H54 (cell line): ENCODE measurements at regions not wholly inside any gene's neighbourhood (a gene's known extent, or its start where the extent isn't known, plus 50 kb on each side); places are given as distances from the start of the nearest gene placed in this dataset.
A peak's percentile ranks its signal among the peaks of the same experiment; 100 is the strongest.

ENCODE experiments used
- DNase-seq: peaks from one replicate; pipeline ENCODE4 v3.0.0; 2011; ENCODE audit warnings: low spot score, mixed read lengths; ENCODE audit not compliant: insufficient read length
- FAIRE-seq: peaks from 3 replicates; lab custom pipeline; 2011; peaks lifted over from hg19 to GRCh38; lab: Jason Lieb, UNC
- POLR2A ChIP-seq: IDR thresholded peaks from 2 replicates; pipeline ENCODE4 v1.6.1; 2011; ENCODE audit warnings: low read depth, mild to moderate bottlenecking, low read length

DNA sequence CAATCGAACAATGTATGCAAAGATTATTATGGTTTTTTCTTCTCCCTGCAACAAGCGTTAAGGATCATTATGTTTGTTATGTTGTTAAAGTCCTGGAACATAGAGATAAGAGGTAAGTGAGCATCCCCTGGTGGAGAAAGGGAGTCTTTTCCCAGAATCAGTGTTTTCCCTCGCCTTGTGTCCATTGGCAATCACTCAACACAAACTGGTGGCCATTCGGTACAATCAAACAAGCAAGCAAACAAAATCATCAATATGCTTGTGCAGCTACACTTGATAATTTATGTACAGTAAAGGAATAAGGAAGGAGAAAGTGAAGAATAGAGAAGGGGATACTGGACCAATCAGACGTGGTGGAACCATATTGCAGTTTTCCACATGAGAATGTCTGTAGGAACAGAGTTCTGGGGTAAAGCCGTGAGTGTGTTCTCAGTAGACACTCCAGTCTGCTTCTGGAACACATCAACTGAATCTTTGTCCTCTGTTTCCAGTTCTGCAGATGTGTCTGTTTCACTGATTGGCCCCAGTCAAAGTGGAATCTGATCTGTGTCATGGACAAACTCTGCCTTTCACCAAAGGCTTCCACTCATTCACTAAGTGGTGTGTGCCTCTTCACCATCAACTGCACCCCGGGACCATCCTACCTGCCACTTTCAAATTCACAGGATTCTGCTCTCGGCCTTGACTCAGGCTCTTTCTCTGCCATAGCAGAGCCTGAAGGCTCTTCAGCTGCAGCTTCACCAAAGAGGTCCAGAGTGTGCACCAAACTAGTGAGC is 169.5 kb downstream of the AHSP start:
- TF ChIP-seq POLR2A: no peak
- DNase-seq (peak; percentile 25), FAIRE-seq (peak; percentile 30)

DNA sequence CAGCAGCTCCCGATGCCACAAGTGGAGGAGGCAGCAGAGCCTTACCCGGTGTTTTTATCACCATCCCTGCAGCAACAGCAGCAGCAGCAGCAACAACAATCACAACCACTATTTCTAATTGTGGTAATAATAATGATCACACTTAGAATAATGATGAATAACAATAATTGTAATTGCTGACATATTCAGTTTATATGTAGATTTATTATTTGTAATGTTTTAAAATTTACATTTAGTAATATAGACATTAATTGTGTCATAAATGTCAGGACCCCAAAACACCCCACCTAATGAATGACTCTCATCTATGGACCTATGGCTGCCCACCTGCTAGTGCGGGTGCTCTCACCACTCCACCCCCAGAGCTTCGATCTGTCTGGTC is 170.0 kb downstream of the AHSP start:
- FAIRE-seq (no peak), DNase-seq (no peak)
- TF ChIP-seq POLR2A: no peak

DNA sequence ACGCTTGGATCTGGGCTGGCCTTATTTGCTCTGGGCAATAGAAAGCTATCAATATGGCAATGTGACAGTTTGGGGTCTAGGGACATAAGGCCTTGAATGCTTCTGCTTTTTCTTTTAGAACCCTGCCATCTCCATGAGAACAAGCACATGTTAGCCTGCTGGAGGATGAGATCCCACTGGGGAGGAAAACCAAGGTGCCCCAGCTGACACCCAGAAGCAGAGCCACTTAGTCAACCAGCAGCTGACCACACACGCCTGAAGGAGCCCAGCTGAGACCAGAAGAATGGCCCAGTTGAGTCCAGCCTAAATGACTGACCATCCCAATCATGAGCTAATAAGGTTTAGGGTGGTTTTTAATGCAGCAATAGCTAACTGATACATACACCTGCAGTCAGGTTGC is 171.2 kb downstream of the AHSP start:
- DNase-seq (no peak), FAIRE-seq (no peak)
- TF ChIP-seq POLR2A: no peak

DNA sequence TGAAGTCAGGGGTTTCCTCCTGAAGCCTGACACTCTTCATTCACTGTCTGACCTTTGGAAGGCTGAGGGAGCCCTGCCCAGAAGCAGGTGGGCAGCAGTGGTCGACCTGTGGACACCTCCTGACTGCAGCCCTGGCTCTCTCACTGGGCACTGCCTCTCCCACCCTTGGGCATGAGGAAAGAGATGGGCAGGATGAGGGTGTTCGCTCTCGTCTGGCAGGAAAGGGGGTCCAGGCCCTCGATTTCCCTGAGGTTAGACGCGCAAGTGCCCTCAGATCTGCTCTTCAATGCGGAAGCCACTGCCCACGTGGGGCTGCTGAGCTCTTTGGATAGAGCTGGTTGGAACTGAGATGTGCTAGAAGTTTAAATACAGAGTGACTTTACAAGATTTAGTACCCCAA is 171.9 kb downstream of the AHSP start:
- FAIRE-seq (no peak), DNase-seq (no peak)
- no peak for TF ChIP-seq POLR2A

DNA sequence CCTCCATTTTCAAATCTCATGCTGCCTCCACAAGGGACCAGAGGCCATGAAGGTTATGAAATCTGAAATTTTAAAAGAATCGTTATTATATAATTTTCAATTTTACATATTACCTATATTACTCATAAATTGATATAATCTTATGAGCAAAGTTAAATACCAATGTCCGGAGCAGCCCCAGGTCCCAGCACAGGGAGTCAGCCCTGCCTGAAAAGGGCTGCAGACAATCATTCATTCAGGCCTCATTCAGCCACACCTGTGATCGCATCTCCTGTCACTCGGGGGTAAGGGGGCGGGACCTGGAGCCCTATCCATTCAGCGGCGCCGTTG is 172.5 kb downstream of the AHSP start:
- no peak for DNase-seq
- no peak for FAIRE-seq
- TF ChIP-seq POLR2A: no peak

DNA sequence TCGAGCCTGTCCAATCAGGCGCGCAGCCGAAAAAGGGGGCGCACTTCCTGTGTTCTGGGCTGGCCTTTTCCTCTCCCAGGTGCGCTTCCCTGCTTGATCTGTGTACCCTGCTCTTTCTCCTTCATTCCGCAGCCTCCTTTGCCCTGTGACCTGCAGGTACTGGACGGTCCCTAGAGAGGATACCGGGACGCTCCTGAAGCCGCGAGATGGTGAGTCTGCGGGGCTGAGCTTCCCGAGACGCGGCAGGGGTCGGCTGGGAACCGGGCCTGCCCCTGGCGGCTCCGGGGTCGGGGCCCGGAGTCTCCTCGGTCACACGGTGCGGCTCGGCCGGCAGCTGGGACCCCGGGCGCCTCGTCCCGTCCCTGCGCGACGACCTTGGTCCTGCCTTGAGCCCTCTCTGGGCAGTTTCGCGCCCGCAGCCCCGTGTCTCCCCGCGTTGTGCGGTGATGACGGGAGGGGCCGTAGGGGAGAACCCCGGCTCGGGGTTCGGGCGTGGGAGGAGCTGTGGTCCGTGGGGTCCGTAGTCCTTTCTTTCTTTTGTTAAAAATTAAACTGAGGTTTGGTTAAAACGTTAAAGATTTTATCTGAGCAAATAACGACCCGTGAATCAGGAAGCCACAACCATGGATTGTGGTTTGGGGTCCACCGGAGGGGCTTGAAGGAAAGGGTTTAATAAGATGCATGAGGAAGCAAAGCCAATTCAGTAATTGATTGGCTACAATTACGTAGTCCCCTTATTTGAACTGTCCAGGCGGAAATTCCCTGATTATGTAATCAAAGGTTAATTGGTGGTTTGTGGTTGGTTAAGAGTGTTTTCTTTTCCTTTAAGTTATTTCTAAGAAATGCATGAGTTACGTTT is 172.8 kb upstream of the ZNF267 start:
- no peak for TF ChIP-seq POLR2A
- peak; percentile 41 for FAIRE-seq

DNA sequence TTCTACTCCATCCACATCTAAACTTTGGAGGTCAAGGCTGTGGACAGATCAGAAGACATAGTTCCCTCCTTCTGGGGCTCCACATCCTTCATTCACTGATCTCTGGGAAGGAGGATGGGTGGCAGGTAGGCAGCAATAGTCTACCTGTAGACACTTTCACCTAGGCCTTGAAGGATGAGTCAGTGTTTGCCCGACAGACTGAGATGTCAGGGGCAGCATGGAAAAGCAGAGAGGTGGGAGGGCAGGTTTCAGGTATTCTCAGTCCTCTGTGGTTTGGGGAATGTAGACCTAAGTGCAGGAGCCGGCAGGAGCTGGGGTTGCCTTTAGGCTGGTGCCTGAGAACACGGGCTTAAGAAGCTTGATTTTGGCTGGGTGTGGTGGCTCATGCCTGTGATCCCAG is 171.9 kb upstream of the ZNF267 start:
- DNase-seq (no peak), FAIRE-seq (no peak)

More for the DNA sequence above, 172.8 kb upstream of the ZNF267 start:
- peak; percentile 53 for DNase-seq

DNA sequence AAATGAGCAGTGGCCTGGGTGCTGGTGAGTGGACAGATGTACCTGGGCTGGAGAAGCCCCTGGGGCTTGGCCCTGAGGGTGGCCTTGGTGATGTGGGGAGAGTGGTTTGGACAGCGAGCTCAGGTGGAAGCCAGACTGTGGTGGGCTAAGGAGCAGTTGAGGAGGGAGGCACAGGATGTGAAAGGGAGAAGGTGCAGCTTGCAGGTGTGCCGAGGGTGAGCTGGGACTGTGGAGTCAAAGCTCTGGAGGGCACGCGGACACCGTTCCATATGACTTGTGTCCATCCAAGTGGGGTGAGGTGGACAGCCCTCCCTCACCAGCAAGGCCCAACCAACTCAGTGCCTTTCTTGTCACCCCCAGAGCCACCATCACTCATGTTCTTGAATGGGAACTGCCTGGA is 170.8 kb upstream of the ZNF267 start:
- DNase-seq (no peak), FAIRE-seq (no peak)
- no peak for TF ChIP-seq POLR2A

More for the DNA sequence above, 171.9 kb upstream of the ZNF267 start:
- TF ChIP-seq POLR2A: no peak

DNA sequence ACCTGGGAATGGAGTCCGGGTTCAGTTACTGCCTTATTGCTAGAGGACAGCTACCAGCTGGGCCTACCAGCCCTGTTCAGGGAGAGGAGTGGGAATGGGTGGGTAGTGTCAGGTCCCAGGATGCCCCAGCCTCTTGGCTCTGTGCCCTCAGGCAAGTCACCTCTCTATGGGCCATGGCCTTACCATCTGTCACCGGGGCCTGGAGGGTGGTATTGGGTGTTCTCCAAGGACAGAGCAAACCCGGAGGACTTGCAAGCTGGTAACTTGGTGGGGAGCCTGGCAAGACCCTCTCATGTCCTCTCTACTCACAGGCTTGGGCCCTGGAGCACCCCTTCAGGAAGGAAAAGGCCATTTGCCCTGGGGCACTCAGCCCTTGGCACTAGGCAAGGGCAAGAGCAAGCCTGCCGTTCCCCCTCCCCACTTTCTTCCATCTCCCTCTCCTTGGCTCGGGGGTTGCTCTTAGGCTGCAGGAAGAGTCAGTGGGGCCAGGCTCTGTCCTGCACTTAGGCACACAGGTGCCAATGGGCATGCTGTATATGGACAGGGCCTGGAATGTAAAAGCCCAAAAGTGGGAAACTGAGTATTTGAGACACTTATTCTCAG is 170.0 kb upstream of the ZNF267 start:
- TF ChIP-seq POLR2A: no peak
- no peak for FAIRE-seq
- DNase-seq: no peak

DNA sequence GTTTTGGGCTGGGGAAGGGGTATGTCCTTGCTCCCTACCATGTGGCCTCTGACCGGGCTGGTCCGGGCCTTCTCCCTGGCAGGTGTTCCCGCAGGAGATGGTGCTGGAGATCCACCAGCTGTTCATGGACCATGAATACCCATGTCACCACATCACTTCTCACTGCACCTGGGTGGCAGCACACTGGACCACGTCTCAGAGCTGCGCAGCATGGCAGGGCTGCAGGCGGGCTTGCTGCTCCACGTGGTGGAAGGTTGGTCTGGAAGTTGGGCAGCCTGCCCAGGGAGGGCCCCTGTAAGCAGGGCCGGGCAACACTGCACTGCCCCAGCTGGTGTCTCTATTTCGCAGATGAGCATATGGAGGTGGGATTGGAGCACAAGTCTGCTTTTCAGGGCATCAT is 169.5 kb upstream of the ZNF267 start:
- FAIRE-seq: no peak
- TF ChIP-seq POLR2A: no peak

DNA sequence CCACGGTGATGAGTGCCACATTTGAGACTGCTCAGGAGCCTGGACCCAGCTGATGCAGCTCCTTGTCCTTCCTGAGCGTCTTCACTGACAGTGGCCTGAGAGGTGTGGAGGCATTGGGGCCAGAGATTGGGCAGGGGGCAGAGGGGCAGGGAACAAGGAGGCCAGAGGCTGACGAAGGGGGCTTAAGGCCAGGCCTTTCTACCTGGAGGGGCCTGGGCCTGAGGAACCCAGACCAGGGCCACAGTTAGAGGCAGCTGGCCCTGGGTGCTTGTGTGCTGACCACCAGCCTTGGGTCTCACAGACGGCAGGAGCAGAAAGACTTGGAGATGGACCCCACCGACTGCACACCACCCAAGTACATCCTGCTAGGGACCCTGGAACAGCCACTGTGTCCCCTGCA is 168.2 kb upstream of the ZNF267 start:
- DNase-seq: no peak
- no peak for FAIRE-seq
- no peak for TF ChIP-seq POLR2A

More for the DNA sequence above, 169.5 kb upstream of the ZNF267 start:
- DNase-seq: no peak

DNA sequence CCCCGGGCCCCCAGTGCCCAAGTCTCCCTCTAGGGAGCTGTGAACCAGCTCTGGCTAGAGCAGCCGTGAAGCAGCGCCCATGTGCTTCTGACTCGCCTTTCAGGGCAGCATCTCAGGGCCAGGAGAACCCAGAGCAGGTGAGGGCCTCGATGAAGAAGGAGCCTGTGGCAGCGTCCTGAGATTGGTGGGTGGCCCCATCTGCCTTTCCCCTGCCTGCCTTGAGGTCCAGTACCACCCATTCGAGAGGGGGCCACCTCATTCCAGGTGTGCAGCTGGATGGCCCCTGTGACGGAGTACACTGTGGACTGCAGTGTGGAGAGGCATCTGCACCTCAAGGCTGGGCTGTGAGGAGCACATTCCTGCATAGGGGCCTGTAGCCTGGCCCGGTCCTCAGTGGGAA is 167.3 kb upstream of the ZNF267 start:
- no peak for TF ChIP-seq POLR2A
- no peak for FAIRE-seq
- DNase-seq: no peak

DNA sequence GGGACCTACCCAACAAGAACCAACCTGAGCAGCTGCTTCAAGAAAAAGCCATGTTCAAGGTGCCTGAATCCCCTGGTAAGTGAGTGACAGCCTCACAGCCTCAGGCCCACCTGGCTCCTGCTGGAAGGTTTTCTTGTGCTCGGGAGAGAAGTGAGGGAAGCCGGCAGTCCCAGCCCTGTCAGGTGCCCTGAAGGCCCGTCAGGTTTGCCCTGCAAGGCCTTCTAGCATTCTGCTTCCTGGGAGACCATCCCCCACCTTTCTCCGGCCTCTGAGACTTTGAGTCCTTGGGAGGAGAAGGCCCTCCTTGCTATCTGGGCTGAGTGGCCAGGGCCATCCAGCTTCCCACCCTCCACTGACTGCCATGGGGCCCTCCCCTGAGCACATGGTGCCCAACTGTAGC is 166.7 kb upstream of the ZNF267 start:
- no peak for DNase-seq
- TF ChIP-seq POLR2A: no peak
- FAIRE-seq: no peak

DNA sequence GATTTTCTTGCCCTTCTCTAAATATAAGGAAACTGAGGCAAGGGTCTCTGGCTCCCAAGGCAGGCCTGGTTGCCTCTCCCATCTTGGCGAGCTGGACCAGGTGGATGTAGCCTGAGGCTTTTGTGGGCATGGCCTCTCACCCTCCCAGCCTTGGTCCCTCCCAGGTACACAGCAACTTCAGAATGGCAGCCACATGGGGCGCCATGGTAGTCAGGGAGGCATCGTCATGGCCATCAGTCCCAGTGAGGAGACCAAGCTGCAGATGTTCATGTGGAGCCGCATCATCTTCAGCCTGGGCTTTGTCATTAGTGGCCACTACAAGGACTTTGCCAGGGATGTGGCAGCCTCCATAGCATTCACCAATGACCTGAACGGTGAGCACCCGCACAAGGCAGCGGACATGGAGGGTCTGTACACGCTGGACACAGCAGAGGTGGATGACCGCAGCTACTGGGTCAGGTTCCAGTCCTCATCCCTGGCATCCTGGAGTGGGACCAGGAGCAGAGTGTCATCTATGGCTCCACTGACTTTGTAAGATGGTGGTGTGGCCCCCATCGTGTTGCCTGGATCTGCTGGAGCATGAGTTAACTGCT is 165.8 kb upstream of the ZNF267 start:
- DNase-seq: no peak
- no peak for FAIRE-seq
- no peak for TF ChIP-seq POLR2A
